Upper lobe of left lung (tissue), 4 donors: ENCODE measurements at regions not wholly inside any gene's neighbourhood (a gene's known extent, or its start where the extent isn't known, plus 50 kb on each side); places are given as distances from the start of the nearest gene placed in this dataset.

ENCODE experiments used
- CTCF ChIP-seq, 6 experiments: fragments of 450-650 bp in 4 of 6; fragments of 200-600 bp in 2 of 6; sonication (generic) in 2 of 6; IDR thresholded peaks; one replicate each; pipeline ENCODE4 v1.5.1; 2016 to 2019; ENCODE audit warnings: antibody characterized with exemption in 6 of 6
- POLR2A ChIP-seq, 4 donors: fragments of 450-650 bp; IDR thresholded peaks; one replicate each; pipeline ENCODE4 v1.5.1; 2016 to 2017; ENCODE audit warnings: antibody characterized with exemption in 4 of 4, mild to moderate bottlenecking in 2 of 4
- POLR2AphosphoS5 ChIP-seq, 2 donors: sonication (generic); formaldehyde crosslinking; IDR thresholded peaks; one replicate each; pipeline ENCODE4 v1.5.1; 2017; ENCODE audit warnings: antibody characterized with exemption in 2 of 2

- no peak for TF ChIP-seq POLR2A (IDR thresholded peaks at IDR 0.05)
- no peak for TF ChIP-seq CTCF (IDR thresholded peaks at IDR 0.05)
- no peak for TF ChIP-seq POLR2AphosphoS5 (IDR thresholded peaks at IDR 0.05)
These were observed 192.7 kb upstream of the MKI67 start for GRCh38 chr10:128318913-128319312.
